Renal cortex interstitium (tissue), 11 donors: ENCODE measurements at regions not wholly inside any gene's neighbourhood (a gene's known extent, or its start where the extent isn't known, plus 50 kb on each side); places are given as distances from the start of the nearest gene placed in this dataset.

Experiments used
- DNase-seq, 11 donors: peaks; one replicate each; pipeline ENCODE4 v3.0.0-alpha.2; 2013; ENCODE audit warnings: low read depth in 9 of 11, low spot score in 4 of 11; ENCODE audit errors: extremely low read depth in 1 of 11

- DNase-seq, result no peak
Observed at GRCh38 chr4:58587856-58588255, 1477.7 kb upstream of the IGFBP7 start.

- DNase-seq, result no peak
Observed at GRCh38 chr4:58566260-58566659, 1456.1 kb upstream of the IGFBP7 start.

- peak in 1 of 11 donors; percentile 11 for DNase-seq
Observed at GRCh38 chr4:58564695-58565475, 1454.7 kb upstream of the IGFBP7 start.

- no peak for DNase-seq
Observed at GRCh38 chr4:58561170-58561569, 1451.0 kb upstream of the IGFBP7 start.

GRCh38 chr4:58560736-58561135, 1450.6 kb upstream of the IGFBP7 start:
- no peak for DNase-seq

GRCh38 chr4:58553679-58554078, 1443.5 kb upstream of the IGFBP7 start:
- no peak for DNase-seq

GRCh38 chr4:58553031-58553430, 1442.8 kb upstream of the IGFBP7 start:
- peak in 3 of 11 donors; percentile 0 to 8 (median 7) for DNase-seq

GRCh38 chr4:58551676-58552075, 1441.5 kb upstream of the IGFBP7 start:
- DNase-seq, result no peak

GRCh38 chr4:58543465-58543864, 1433.3 kb upstream of the IGFBP7 start:
- no peak for DNase-seq

- no peak for DNase-seq
Observed at GRCh38 chr4:58541926-58542325, 1431.7 kb upstream of the IGFBP7 start.

GRCh38 chr4:58522765-58523382, 1412.7 kb upstream of the IGFBP7 start:
- DNase-seq, result no peak

- no peak for DNase-seq
Observed at GRCh38 chr4:58515226-58515625, 1405.0 kb upstream of the IGFBP7 start.

GRCh38 chr4:58514299-58514698, 1404.1 kb upstream of the IGFBP7 start:
- DNase-seq, result no peak

GRCh38 chr4:58510652-58511051, 1400.5 kb upstream of the IGFBP7 start:
- no peak for DNase-seq

GRCh38 chr4:58507079-58507478, 1396.9 kb upstream of the IGFBP7 start:
- no peak for DNase-seq

- no peak for DNase-seq
Observed at GRCh38 chr4:58502839-58503238, 1392.7 kb upstream of the IGFBP7 start.

- no peak for DNase-seq
Observed at GRCh38 chr4:58499182-58499581, 1389.0 kb upstream of the IGFBP7 start.

GRCh38 chr4:58491620-58492019, 1381.4 kb upstream of the IGFBP7 start:
- no peak for DNase-seq

GRCh38 chr4:58477950-58478349, 1367.8 kb upstream of the IGFBP7 start:
- DNase-seq, result no peak

GRCh38 chr4:58477513-58477912, 1367.3 kb upstream of the IGFBP7 start:
- DNase-seq, result no peak

- DNase-seq, result no peak
Observed at GRCh38 chr4:58475097-58475496, 1364.9 kb upstream of the IGFBP7 start.
